BE2C (cell line): ENCODE measurements at regions not wholly inside any gene's neighbourhood (a gene's known extent, or its start where the extent isn't known, plus 50 kb on each side); places are given as distances from the start of the nearest gene placed in this dataset.

Source experiments
- DNase-seq: peaks from one replicate; pipeline ENCODE4 v3.0.0-alpha.2; 2020
- H3K27me3 ChIP-seq: fragments of 250-450 bp; sonication (Bioruptor Pico); 2 replicates; pipeline ENCODE4 v1.5.1; 2020; ENCODE audit warnings: mild to moderate bottlenecking
- H3K36me3 ChIP-seq: fragments of 250-450 bp; sonication (Bioruptor Pico); 2 replicates; pipeline ENCODE4 v1.5.1; 2020; ENCODE audit warnings: mild to moderate bottlenecking
- H3K4me1 ChIP-seq: fragments of 250-450 bp; sonication (Bioruptor Pico); 2 replicates; pipeline ENCODE4 v1.5.1; 2020
- H3K4me3 ChIP-seq: 2 replicates; pipeline ENCODE4 v1.5.1; 2011; ENCODE audit warnings: low read depth, low read length
- H3K9me3 ChIP-seq: fragments of 250-450 bp; sonication (Bioruptor Pico); 2 replicates; pipeline ENCODE4 v1.5.1; 2020
- CTCF ChIP-seq: IDR thresholded peaks from 2 replicates; pipeline ENCODE4 v1.5.1; 2012; ENCODE audit warnings: mild to moderate bottlenecking, low read depth, low read length

GRCh38 chr5:3251784-3252183 lies 343.8 kb upstream of the IRX1 start:
- no peak for DNase-seq
- TF ChIP-seq CTCF = no peak
- no peak overlapping the region for H3K4me3 ChIP-seq
- no peaks in the 10 kb centered on the region for H3K9me3 ChIP-seq
- H3K36me3 ChIP-seq = no peaks in the 10 kb centered on the region
- no peaks in the 10 kb centered on the region for H3K27me3 ChIP-seq
- H3K4me1 ChIP-seq = no peaks in the 10 kb centered on the region

GRCh38 chr5:3249401-3249800 lies 346.2 kb upstream of the IRX1 start:
- Histone ChIP-seq H3K4me3 (no peak overlapping the region), H3K4me1 (no peaks in the 10 kb centered on the region), H3K27me3 (no peaks in the 10 kb centered on the region), H3K9me3 (no peaks in the 10 kb centered on the region), H3K36me3 (no peaks in the 10 kb centered on the region)
- TF ChIP-seq CTCF = no peak
- no peak for DNase-seq

GRCh38 chr5:3237276-3237868 lies 358.3 kb upstream of the IRX1 start:
- no peak overlapping the region for H3K4me3 ChIP-seq
- no peak for DNase-seq
- H3K27me3 ChIP-seq = no peaks in the 10 kb centered on the region
- no peaks in the 10 kb centered on the region for H3K4me1 ChIP-seq
- H3K36me3 ChIP-seq = no peaks in the 10 kb centered on the region
- no peaks in the 10 kb centered on the region; the same call in none of the 2 replicates for H3K9me3 ChIP-seq
- TF ChIP-seq CTCF = no peak

- H3K9me3 ChIP-seq = no peaks in the 10 kb centered on the region; the same call in 1 of the 2 replicates
- no peak for DNase-seq
- no peaks in the 10 kb centered on the region for H3K36me3 ChIP-seq
Measured at GRCh38 chr5:3234566-3234965, 361.1 kb upstream of the IRX1 start.

GRCh38 chr5:3230941-3231340 lies 364.7 kb upstream of the IRX1 start:
- no peaks in the 10 kb centered on the region for H3K36me3 ChIP-seq
- DNase-seq = no peak
- no peaks in the 10 kb centered on the region for H3K9me3 ChIP-seq
- H3K27me3 ChIP-seq = no peaks in the 10 kb centered on the region
- H3K4me1 ChIP-seq = no peaks in the 10 kb centered on the region
- TF ChIP-seq CTCF = no peak
- no peak overlapping the region for H3K4me3 ChIP-seq

More at GRCh38 chr5:3234566-3234965, 361.1 kb upstream of the IRX1 start:
- no peak for TF ChIP-seq CTCF
- no peaks in the 10 kb centered on the region for H3K27me3 ChIP-seq
- H3K4me3 ChIP-seq = no peak overlapping the region
- no peaks in the 10 kb centered on the region for H3K4me1 ChIP-seq

- DNase-seq = no peak
- Histone ChIP-seq H3K27me3 (no peaks in the 10 kb centered on the region), H3K4me1 (no peaks in the 10 kb centered on the region), H3K4me3 (no peak overlapping the region), H3K36me3 (no peaks in the 10 kb centered on the region), H3K9me3 (no peaks in the 10 kb centered on the region)
- no peak for TF ChIP-seq CTCF
Measured at GRCh38 chr5:3230254-3230653, 365.4 kb upstream of the IRX1 start.
